Activated B cell treated with CpG ODN at 0.5 μM for 24 hours (primary cell): ENCODE measurements at regions not wholly inside any gene's neighbourhood (a gene's known extent, or its start where the extent isn't known, plus 50 kb on each side); places are given as distances from the start of the nearest gene placed in this dataset.
"Not testable (repeated sequence)": the region's sequence is repeated elsewhere in the genome, so short reads cannot be mapped to it uniquely, and the experiment has no call there.

Source experiments
- ATAC-seq: fragments of 200-7000 bp; cut with Tn5 transposase; one replicate; pipeline ENCODE4 v1.10.0; 2021; ENCODE audit warnings: low read depth, mild to moderate bottlenecking, moderate library complexity
- CTCF ChIA-PET: fragments of 350-600 bp; sonication (Branson Sonifier 250); formaldehyde crosslinking; loops from one replicate; lab custom pipeline; 2021; ENCODE audit warnings: antibody characterized with exemption; lab: Charles Lee
- POLR2A ChIA-PET: fragments of 350-600 bp; sonication (Branson Sonifier 250); formaldehyde crosslinking; loops from one replicate; lab custom pipeline; 2021; ENCODE audit warnings: antibody characterized with exemption; lab: Charles Lee
- DNase-seq: peaks from one replicate; pipeline ENCODE4 v3.0.0; 2022
- H3K27ac Mint-ChIP-seq: one replicate; pipeline ENCODE4 v1.8.0; 2020; ENCODE audit warnings: mixed read lengths
- H3K27me3 Mint-ChIP-seq: one replicate; pipeline ENCODE4 v1.8.0; 2021; ENCODE audit warnings: mixed read lengths
- H3K36me3 Mint-ChIP-seq: one replicate; pipeline ENCODE4 v1.8.0; 2021; ENCODE audit warnings: low read depth, mixed read lengths
- H3K4me1 Mint-ChIP-seq: one replicate; pipeline ENCODE4 v1.8.0; 2021; ENCODE audit warnings: mixed read lengths
- H3K4me3 Mint-ChIP-seq: one replicate; pipeline ENCODE4 v1.8.0; 2020; ENCODE audit warnings: mild to moderate bottlenecking, mixed read lengths
- H3K9me3 Mint-ChIP-seq: one replicate; pipeline ENCODE4 v1.8.0; 2020; ENCODE audit warnings: mixed read lengths
- intact Hi-C: fragments of 100-400 bp; cut with micrococcal nuclease; formaldehyde crosslinking; loops from one replicate; pipeline ENCODE4 v1.15.1; 2024
- TF ChIP-seq, protein P1 (sequence below): fragments of 200-600 bp; IDR thresholded peaks from one replicate; pipeline ENCODE4 v1.8.0; 2022; ENCODE audit warnings: antibody characterized with exemption, mild to moderate bottlenecking

DNA sequence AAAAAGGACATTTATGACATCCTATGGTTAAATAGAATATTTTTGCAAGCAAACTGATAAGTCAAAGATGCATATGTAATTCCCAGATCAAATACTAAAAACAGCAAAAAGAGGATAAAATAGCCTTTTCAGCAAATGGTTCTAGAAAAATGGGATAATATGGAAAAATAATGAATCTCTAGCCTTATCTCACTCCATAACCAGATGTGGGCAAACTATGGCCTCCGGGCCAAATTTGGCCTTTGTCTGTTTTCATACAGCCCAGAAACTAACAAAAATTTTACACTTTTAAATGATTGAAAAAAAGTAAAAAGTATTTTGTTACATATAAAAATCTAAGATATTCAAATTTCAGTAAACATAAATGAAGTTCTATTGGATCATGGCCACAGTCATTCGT, 215.4 kb upstream of the PRSS1 start:
- no peak overlapping the region for H3K27ac Mint-ChIP-seq
- H3K9me3 Mint-ChIP-seq = no peaks in the 10 kb centered on the region
- TF ChIP-seq, protein P1, sequence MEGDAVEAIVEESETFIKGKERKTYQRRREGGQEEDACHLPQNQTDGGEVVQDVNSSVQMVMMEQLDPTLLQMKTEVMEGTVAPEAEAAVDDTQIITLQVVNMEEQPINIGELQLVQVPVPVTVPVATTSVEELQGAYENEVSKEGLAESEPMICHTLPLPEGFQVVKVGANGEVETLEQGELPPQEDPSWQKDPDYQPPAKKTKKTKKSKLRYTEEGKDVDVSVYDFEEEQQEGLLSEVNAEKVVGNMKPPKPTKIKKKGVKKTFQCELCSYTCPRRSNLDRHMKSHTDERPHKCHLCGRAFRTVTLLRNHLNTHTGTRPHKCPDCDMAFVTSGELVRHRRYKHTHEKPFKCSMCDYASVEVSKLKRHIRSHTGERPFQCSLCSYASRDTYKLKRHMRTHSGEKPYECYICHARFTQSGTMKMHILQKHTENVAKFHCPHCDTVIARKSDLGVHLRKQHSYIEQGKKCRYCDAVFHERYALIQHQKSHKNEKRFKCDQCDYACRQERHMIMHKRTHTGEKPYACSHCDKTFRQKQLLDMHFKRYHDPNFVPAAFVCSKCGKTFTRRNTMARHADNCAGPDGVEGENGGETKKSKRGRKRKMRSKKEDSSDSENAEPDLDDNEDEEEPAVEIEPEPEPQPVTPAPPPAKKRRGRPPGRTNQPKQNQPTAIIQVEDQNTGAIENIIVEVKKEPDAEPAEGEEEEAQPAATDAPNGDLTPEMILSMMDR = no peak
- no peak for DNase-seq
- intact Hi-C loops = loop anchor here (5.0 kb wide), 1 partner anchor 298 kb away; no protein-coding TSS in a partner anchor
- no peak overlapping the region for H3K4me3 Mint-ChIP-seq
- H3K4me1 Mint-ChIP-seq = peaks cover 12% of the 10 kb centered on the region
- ATAC-seq = no peak
- ChIA-PET POLR2A (no interaction called here), CTCF (no interaction called here)
- H3K27me3 Mint-ChIP-seq = peaks cover 10% of the 10 kb centered on the region
- H3K36me3 Mint-ChIP-seq = no peaks in the 10 kb centered on the region

DNA sequence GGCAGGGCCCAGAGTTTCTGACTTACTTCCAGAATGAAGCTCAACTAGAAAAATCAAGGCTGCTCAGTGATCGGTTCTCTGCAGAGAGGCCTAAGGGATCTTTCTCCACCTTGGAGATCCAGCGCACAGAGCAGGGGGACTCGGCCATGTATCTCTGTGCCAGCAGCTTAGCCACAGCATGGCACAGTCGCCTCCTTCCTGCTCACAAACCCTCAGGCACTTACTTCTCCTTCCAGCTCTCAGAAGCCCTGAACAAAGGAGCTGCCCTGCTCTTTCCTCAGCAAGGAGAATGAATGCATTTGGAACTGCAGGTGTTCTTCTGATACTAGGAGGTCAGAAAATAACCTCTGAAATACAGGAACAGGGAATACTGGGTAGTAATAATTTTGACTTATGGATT, 219.7 kb upstream of the PRSS1 start:
- DNase-seq (no peak), ATAC-seq (no peak)
- H3K9me3 Mint-ChIP-seq = no peaks in the 10 kb centered on the region
- peaks cover 29% of the 10 kb centered on the region for H3K27me3 Mint-ChIP-seq
- H3K4me1 Mint-ChIP-seq = no peaks in the 10 kb centered on the region
- no peak overlapping the region for H3K4me3 Mint-ChIP-seq
- ChIA-PET CTCF (interaction anchor here (0.6 kb wide), 1 partner anchor 15 kb away, joined by 5 read pairs; no protein-coding TSS in a partner anchor), POLR2A (no interaction called here)
- H3K36me3 Mint-ChIP-seq = no peaks in the 10 kb centered on the region
- TF ChIP-seq, protein P1 = no peak
- no peak overlapping the region for H3K27ac Mint-ChIP-seq
- intact Hi-C loops = no loop called here

DNA sequence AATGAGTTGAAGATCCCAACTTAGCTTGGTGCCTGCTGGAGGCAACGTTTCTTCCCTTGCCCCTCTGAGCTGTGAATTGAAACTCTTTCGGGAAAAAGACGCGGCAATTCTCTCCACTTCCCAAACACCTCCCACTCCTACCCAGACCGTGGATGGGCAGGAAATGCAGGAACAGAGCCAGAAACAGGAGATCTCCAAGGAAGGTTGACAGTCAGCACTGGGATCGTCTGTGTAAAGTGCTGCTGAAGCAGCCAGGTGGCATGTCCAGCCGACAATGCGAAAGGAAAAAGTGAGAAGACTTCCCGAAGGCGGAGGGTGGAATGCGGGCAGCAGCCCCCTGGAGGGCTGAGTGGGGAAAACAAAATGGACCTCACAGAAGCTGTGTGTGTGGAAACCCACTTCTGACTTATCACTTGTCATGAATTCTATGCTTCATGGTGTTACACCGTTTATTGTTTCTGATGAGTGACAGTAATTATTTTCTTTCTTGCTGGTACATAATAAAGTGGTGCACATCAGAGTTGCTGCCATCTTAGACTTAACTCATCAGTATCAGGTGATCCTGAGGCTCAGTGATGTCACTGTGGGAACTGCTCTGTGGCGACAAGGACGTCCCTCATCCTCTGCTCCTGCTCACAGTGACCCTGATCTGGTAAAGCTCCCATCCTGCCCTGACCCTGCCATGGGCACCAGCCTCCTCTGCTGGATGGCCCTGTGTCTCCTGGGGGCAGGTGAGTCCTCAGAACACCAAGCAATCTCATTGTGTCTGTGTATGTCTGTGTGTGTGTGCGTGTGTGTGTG, 220.5 kb upstream of the PRSS1 start:
- Mint-ChIP-seq H3K4me3 (no peak overlapping the region), H3K36me3 (no peaks in the 10 kb centered on the region), H3K27ac (no peak overlapping the region), H3K27me3 (peaks cover 31% of the 10 kb centered on the region), H3K9me3 (no peaks in the 10 kb centered on the region), H3K4me1 (no peaks in the 10 kb centered on the region)
- TF ChIP-seq, protein P1 = no peak
- DNase-seq = no peak
- no peak for ATAC-seq
- CTCF ChIA-PET = no interaction called here
- intact Hi-C loops = no loop called here
- POLR2A ChIA-PET = no interaction called here

DNA sequence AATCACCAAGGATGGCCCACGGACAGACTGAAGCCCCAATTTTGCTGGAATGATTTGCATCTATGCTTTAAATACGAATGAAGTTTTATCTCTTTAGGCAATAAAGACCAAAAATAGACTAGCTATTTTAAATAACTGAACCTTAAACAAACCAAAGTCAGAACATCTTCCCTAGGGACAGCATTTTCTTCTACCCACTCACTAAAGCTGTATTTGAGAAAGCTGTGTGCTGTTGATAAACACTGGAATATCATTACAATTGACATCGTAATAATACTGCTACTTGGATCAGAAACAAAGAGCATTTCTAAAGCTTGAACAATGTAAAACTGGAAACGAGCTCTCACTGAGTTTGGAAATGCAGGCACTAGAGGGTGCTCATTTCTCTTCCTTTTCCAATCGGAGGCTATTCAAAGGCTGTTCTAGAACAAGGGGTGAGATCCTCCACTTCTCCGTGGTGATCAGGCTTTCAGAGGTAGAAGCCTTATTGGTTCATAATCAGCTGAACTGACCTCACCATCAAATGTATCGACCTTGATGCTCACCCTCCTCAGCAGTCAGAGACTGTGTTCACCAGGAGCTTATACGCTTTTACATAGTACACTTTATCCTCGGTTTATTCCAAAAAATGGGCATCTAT, 225.3 kb upstream of the PRSS1 start:
- no peaks in the 10 kb centered on the region for H3K9me3 Mint-ChIP-seq
- intact Hi-C loops = no loop called here
- no peak overlapping the region for H3K27ac Mint-ChIP-seq
- DNase-seq (no peak), ATAC-seq (no peak)
- ChIA-PET CTCF (interaction anchor here (0.9 to 2.6 kb wide), 3 partner anchors 11 to 64 kb away, joined by 3 to 12 read pairs (median 3); no protein-coding TSS in a partner anchor), POLR2A (no interaction called here)
- TF ChIP-seq, protein P1 = no peak
- no peaks in the 10 kb centered on the region for H3K36me3 Mint-ChIP-seq
- no peak overlapping the region for H3K4me3 Mint-ChIP-seq
- no peaks in the 10 kb centered on the region for H3K4me1 Mint-ChIP-seq
- H3K27me3 Mint-ChIP-seq = peaks cover 23% of the 10 kb centered on the region

DNA sequence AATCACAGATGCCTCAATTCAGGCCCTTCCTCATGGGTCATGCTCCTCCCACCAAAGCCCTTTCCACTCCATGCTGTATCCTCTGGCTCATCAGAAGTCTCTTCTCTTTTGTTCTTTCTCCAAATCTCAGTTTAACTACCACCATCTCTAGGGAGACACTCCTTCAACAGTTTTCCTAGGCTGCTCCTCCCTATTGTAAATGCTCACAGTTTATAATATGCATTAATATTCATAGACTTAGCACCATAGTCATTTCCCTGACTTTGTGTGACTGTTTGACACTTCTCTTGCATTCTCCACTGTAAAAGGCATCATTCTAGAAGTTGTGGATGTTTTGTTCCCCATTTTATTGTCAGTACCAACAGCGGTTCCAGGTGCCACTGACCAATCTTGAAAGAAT, 226.5 kb upstream of the PRSS1 start:
- intact Hi-C loops = loop anchor here (1.0 kb wide), 1 partner anchor 59 kb away; no protein-coding TSS in a partner anchor
- no peak for DNase-seq
- Mint-ChIP-seq H3K27me3 (peaks cover 16% of the 10 kb centered on the region), H3K4me3 (no peak overlapping the region), H3K27ac (no peak overlapping the region), H3K36me3 (no peaks in the 10 kb centered on the region), H3K9me3 (no peaks in the 10 kb centered on the region), H3K4me1 (no peaks in the 10 kb centered on the region)
- ChIA-PET POLR2A (no interaction called here), CTCF (interaction anchor here (1.0 to 2.6 kb wide), 2 partner anchors 13 to 63 kb away, joined by 3 to 12 read pairs; no protein-coding TSS in a partner anchor)
- ATAC-seq = no peak
- TF ChIP-seq, protein P1 = no peak

DNA sequence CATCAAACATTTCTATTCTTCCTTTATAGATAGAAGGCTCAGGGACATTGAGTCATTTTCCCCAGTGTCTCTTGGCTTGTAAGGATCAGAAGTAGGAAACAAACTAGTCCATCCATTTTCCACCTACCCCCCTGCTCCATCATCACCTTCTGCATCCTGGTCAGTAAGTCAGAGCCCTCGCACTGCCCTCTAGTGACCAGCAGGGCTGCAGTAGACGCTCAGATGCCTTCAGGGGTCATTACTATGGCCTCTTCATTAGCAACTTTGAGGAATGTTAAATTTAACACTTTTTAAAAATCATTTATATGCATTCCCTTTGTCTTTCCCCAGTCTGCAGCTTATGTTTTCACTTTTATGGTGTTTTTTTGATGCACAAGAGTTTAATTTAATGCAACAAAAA, 228.4 kb upstream of the PRSS1 start:
- H3K27me3 Mint-ChIP-seq = peaks cover 16% of the 10 kb centered on the region
- H3K9me3 Mint-ChIP-seq, H3K27ac Mint-ChIP-seq, DNase-seq, ATAC-seq, H3K4me3 Mint-ChIP-seq, POLR2A ChIA-PET, H3K36me3 Mint-ChIP-seq, H3K4me1 Mint-ChIP-seq: not testable (repeated sequence)
- intact Hi-C loops = loop anchor here (1.0 kb wide), 1 partner anchor 19 kb away; no protein-coding TSS in a partner anchor
- CTCF ChIA-PET = interaction anchor here (1.3 kb wide), 1 partner anchor 10 kb away, joined by 3 read pairs; no protein-coding TSS in a partner anchor

DNA sequence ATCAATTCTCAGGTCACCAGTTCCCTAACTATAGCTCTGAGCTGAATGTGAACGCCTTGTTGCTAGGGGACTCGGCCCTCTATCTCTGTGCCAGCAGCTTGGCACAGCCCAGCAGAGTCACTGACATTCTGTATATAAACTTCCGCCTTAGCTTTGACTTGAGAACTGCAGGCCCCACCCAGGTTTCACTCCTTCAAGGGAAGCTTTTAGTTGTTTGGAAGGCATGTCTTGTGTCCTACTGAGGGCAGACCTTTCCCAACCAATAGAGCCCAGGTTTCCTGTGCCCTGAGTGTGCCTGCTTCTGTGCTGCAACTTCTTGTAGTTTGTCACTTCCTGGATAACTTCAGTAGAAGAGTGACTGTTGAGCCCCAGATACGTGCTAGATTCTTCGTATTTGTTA, 228.8 kb upstream of the PRSS1 start:
- ATAC-seq, H3K27ac Mint-ChIP-seq, H3K4me1 Mint-ChIP-seq, intact Hi-C loops, H3K36me3 Mint-ChIP-seq, DNase-seq, POLR2A ChIA-PET, H3K4me3 Mint-ChIP-seq, H3K9me3 Mint-ChIP-seq: not testable (repeated sequence)
- peaks cover 12% of the 10 kb centered on the region for H3K27me3 Mint-ChIP-seq
- CTCF ChIA-PET = interaction anchor here (1.3 kb wide), 1 partner anchor 10 kb away, joined by 3 read pairs; no protein-coding TSS in a partner anchor
